K562 (cell line): ENCODE measurements at regions not wholly inside any gene's neighbourhood (a gene's known extent, or its start where the extent isn't known, plus 50 kb on each side); places are given as distances from the start of the nearest gene placed in this dataset.

Source experiments
- ATAC-seq: fragments of 200-7000 bp; cut with Tn5 transposase; 3 replicates; pipeline ENCODE4 v1.9.1; 2020; ENCODE audit warnings: moderate library complexity
- BruUV-seq: library from RNA; stranded (reverse); fragments of 400-500 nt; replicated peaks from 2 replicates; lab custom pipeline; 2021; lab: Mats Ljungman, UMichigan
- CTCF ChIA-PET: fragments of 300-600 bp; formaldehyde crosslinking; extraction: SDS; loops from one replicate; lab custom pipeline; 2021; ENCODE audit warnings: low intra/inter-chr PET ratio; lab: Yijun Ruan, JAX
- POLR2A ChIA-PET: fragments of 300-600, 350-650 bp; sonication (Branson Sonifier 250); formaldehyde crosslinking; extraction: SDS; loops from one replicate; lab custom pipeline; 2021; ENCODE audit warnings: antibody characterized with exemption, inconsistent platforms; lab: Yijun Ruan, JAX
- DNase-seq, 4 experiments: peaks; one replicate each; pipeline versions ENCODE4 v3.0.0 to v3.0.0-alpha.2; 2011 to 2018; ENCODE audit warnings: low spot score in 3 of 4, mixed read lengths in 3 of 4; ENCODE audit errors: extremely low read depth in 1 of 4
- FAIRE-seq: peaks from 2 replicates; lab custom pipeline; 2011; peaks lifted over from hg19 to GRCh38; lab: Jason Lieb, UNC
- H2AFZ ChIP-seq: 2 replicates; pipeline ENCODE4 v1.6.0; 2011; ENCODE audit warnings: low read depth, low read length, control low read depth, inconsistent platforms
- H3K27ac ChIP-seq: fragments of 200-600 bp; 3 replicates; pipeline ENCODE4 v1.8.0; 2011; ENCODE audit warnings: low read depth, mild to moderate bottlenecking, control low read depth, inconsistent platforms, low read length, moderate library complexity, mixed read lengths; ENCODE audit errors: extremely low read depth
- H3K27me3 ChIP-seq, 2 experiments: fragments of 300-600 bp in 1 of 2; 2 replicates in 1 of 2; 3 replicates in 1 of 2; pipeline versions ENCODE4 v1.6.0 to v1.8.0; 2011; ENCODE audit warnings: inconsistent platforms in 2 of 2, low read length in 2 of 2, mild to moderate bottlenecking in 1 of 2, mixed read lengths in 1 of 2, moderate library complexity in 1 of 2; ENCODE audit not compliant: control insufficient read depth in 2 of 2, insufficient read depth in 2 of 2
- H3K36me3 ChIP-seq: fragments of 300-600 bp; 3 replicates; pipeline ENCODE4 v1.8.0; 2011; ENCODE audit warnings: mild to moderate bottlenecking, low read length, inconsistent platforms; ENCODE audit not compliant: control insufficient read depth, insufficient read depth
- H3K4me1 ChIP-seq, 2 experiments: fragments of 200-600 bp in 1 of 2; replicated peaks in 1 of 2; 2 replicates in 1 of 2; 3 replicates in 1 of 2; pipeline versions ENCODE4 v1.5.1 to v1.8.0; 2011; ENCODE audit warnings: inconsistent platforms in 2 of 2, low read length in 2 of 2, mild to moderate bottlenecking in 1 of 2, mixed read lengths in 1 of 2, moderate library complexity in 1 of 2; ENCODE audit not compliant: control insufficient read depth in 2 of 2, insufficient read depth in 2 of 2
- H3K4me2 ChIP-seq: 2 replicates; pipeline ENCODE4 v1.6.1; 2011; ENCODE audit warnings: low read length, control low read depth, inconsistent platforms, mixed read lengths; ENCODE audit not compliant: insufficient read depth
- H3K4me3 ChIP-seq: fragments of 200-600 bp; sonication (generic), shearing (Covaris generic); 2 replicates; pipeline ENCODE4 v1.5.1; 2016; ENCODE audit warnings: control low read depth, inconsistent platforms
- H3K79me2 ChIP-seq: fragments of 200-600 bp; 3 replicates; pipeline ENCODE4 v1.8.0; 2011; ENCODE audit warnings: low read length, inconsistent platforms; ENCODE audit not compliant: control insufficient read depth, insufficient read depth
- H3K9ac ChIP-seq, 2 experiments: 2 replicates each; pipeline versions ENCODE4 v1.6.0 to v1.6.1; 2011; ENCODE audit warnings: low read depth in 2 of 2, low read length in 2 of 2, control low read depth in 1 of 2, inconsistent platforms in 1 of 2, mild to moderate bottlenecking in 1 of 2, mixed read lengths in 1 of 2; ENCODE audit not compliant: insufficient read depth in 1 of 2
- H3K9me1 ChIP-seq: one replicate; pipeline ENCODE4 v1.6.0; 2011; ENCODE audit warnings: inconsistent platforms, mild to moderate bottlenecking, low read length, moderate library complexity; ENCODE audit not compliant: control insufficient read depth, insufficient read depth
- H3K9me3 ChIP-seq: replicated peaks from 2 replicates; pipeline ENCODE4 v1.5.1; 2011; ENCODE audit warnings: low read depth, low read length, inconsistent platforms; ENCODE audit not compliant: control insufficient read depth, insufficient read depth
- H4K20me1 ChIP-seq: replicated peaks from 2 replicates; pipeline ENCODE4 v1.6.1; 2011; ENCODE audit warnings: low read length, inconsistent platforms, mixed read lengths; ENCODE audit not compliant: control insufficient read depth, insufficient read depth
- CBFA2T3 ChIP-seq: fragments of 450-650 bp; IDR thresholded peaks from 2 replicates; pipeline ENCODE4 v1.6.1; 2017
- FOXK2 ChIP-seq, 2 experiments: fragments of 450-650 bp; IDR thresholded peaks in 1 of 2; conservative IDR thresholded peaks in 1 of 2; 2 replicates each; pipeline ENCODE4 v1.6.1; 2016; ENCODE audit warnings: low read depth in 2 of 2, mild to moderate bottlenecking in 1 of 2
- HDAC1 ChIP-seq, 2 experiments: fragments of 450-650 bp; IDR thresholded peaks; 2 replicates each; pipeline ENCODE4 v1.6.1; 2016 to 2017; ENCODE audit warnings: inconsistent platforms in 1 of 2, mild to moderate bottlenecking in 1 of 2, moderate library complexity in 1 of 2
- ILK ChIP-seq: fragments of 450-650 bp; IDR thresholded peaks from 2 replicates; pipeline ENCODE4 v1.6.1; 2016; ENCODE audit warnings: missing genetic modification characterization, low read depth, mild to moderate bottlenecking, missing compliant biosample characterization, moderate library complexity, borderline replicate concordance
- MLLT1 ChIP-seq, 2 experiments: fragments of 450-650 bp; IDR thresholded peaks; 2 replicates each; pipeline ENCODE4 v1.6.1; 2016
- MXI1 ChIP-seq: IDR thresholded peaks from 2 replicates; pipeline ENCODE4 v1.6.1; 2011; ENCODE audit warnings: low read depth, mild to moderate bottlenecking, improper control_type of control experiment, low read length
- RAD51 ChIP-seq: fragments of 450-650 bp; IDR thresholded peaks from 2 replicates; pipeline ENCODE4 v1.7.1; 2016; ENCODE audit warnings: low read depth, mild to moderate bottlenecking, borderline replicate concordance
- U2AF1 ChIP-seq: fragments of 200-400 bp; formaldehyde crosslinking; optimal IDR thresholded peaks from 2 replicates; pipeline ENCODE3; 2017; ENCODE audit warnings: mild to moderate bottlenecking, low read depth, low read length, moderate library complexity
- ZBTB2 ChIP-seq: fragments of 450-650 bp; IDR thresholded peaks from 2 replicates; pipeline ENCODE4 v1.6.1; 2016; ENCODE audit warnings: antibody characterized with exemption
- ZNF134 ChIP-seq: fragments of 250-450 bp; sonication (Bioruptor Pico); conservative IDR thresholded peaks from 2 replicates; pipeline ENCODE4 v1.4.0; 2020
- ZNF282 ChIP-seq: sonication (generic); formaldehyde crosslinking; IDR thresholded peaks from 2 replicates; pipeline ENCODE4 v1.8.1; 2023; ENCODE audit warnings: missing genetic modification reagents
- ZNF717 ChIP-seq: fragments of 250-450 bp; sonication (Bioruptor Pico); IDR thresholded peaks from 2 replicates; pipeline ENCODE4 v1.5.0; 2021
- WGBS: fragments of 100-300 bp; shearing (Covaris generic); methylation state at CpG from one replicate; pipeline ENCODE4 v1.1.6; 2016; ENCODE audit warnings: low coverage, mixed read lengths; ENCODE audit not compliant: insufficient coverage; ENCODE audit errors: missing lambda C conversion rate; 5-methylcytosine and 5-hydroxymethylcytosine counted together
- in situ Hi-C: fragments of 300-500 bp; cut with MboI; formaldehyde crosslinking; loops from 4 replicates; pipeline ENCODE4 v1.15.0; 2018; ENCODE audit warnings: inconsistent platforms, mixed read lengths
- intact Hi-C: fragments of 100-400 bp; cut with micrococcal nuclease; formaldehyde crosslinking; loops from 2 replicates; pipeline ENCODE4 v1.14.2; 2022
- TF ChIP-seq, protein P1 (sequence below): sonication (generic); formaldehyde crosslinking; IDR thresholded peaks from 2 replicates; pipeline ENCODE4 v1.8.1; 2023; ENCODE audit warnings: mild to moderate bottlenecking, missing genetic modification reagents
- TF ChIP-seq, protein P2 (sequence below): fragments of 450-650 bp; formaldehyde crosslinking; IDR thresholded peaks from 2 replicates; pipeline ENCODE4 v1.4.0; 2020; ENCODE audit warnings: mild to moderate bottlenecking

DNA sequence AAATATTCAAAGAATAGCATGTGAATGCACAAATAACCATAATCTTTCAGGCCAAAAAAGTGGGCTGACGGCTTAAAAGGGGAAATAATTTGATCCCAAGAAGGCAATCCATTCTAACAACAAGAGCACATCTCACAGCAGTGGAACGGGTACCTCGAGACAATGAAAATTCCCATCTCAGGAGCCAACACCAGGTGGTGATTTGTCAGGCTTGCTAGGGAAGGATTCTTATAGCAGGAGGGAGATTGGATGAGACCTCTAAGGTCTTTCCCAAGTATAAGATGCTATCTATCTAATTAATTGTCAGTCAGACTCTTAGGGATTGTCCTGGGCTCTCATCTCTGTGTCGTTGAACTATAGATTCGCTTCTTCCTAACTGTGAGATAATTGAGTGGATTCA lies 284.0 kb downstream of the ETS1 start (continued):
- TF ChIP-seq U2AF1 (no peak), HDAC1 (IDR thresholded peaks at IDR 0.05) (no peak)

DNA sequence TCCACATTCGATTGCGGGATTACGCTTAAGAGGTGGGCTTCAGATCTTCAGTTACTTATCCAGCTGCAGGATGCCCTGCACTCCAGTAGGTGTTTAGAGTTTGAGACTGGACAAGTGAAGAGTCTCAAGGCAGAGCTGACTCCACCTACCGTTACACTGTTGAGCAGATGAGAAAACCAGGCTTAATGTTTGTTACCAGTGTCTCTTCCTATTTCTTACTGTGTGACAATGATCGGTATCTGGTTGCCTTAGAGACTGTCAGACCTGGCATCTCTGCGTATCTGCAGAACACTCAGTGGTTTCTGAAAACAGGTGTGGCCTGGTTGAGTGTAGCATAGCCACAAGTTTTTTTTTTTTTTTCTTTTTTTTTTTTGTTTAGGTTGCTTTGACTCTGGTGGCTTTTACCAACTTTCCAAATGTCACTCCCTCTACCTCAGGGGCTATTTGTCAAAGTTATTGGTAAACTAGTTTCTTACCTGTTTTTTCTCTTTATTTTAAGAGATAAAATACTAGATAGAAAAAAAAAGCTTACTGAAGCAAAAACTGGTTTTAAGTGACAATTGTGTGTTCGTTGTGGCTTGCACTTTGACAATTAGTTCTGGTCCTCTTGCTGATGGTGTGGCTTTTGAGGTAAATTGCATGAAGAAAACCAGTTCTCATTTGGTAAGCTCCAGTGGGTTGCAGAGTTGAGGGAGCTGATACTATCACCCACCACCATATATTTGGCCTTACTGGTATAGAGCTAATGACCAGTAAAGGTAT lies 284.8 kb downstream of the ETS1 start:
- no TSS peak for BruUV-seq
- FAIRE-seq (no peak), DNase-seq (no peak), ATAC-seq (no peak)
- Histone ChIP-seq H3K9ac (no peak overlapping the region), H3K27me3 (no peaks in the 10 kb centered on the region), H3K4me1 (no peaks in the 10 kb centered on the region), H3K27ac (no peak overlapping the region), H4K20me1 (no peaks in the 10 kb centered on the region), H3K79me2 (no peaks in the 10 kb centered on the region), H3K9me1 (no peaks in the 10 kb centered on the region), H3K4me2 (no peak overlapping the region), H2AFZ (no peak overlapping the region), H3K36me3 (no peaks in the 10 kb centered on the region), H3K9me3 (no peaks in the 10 kb centered on the region), H3K4me3 (no peak overlapping the region)
- ChIA-PET POLR2A (no interaction called here), CTCF (no interaction called here)
- in situ Hi-C loops (no loop called here), intact Hi-C loops (no loop called here)
- WGBS = 2% methylated on average over 7 of the region's 7 CpGs
- TF ChIP-seq ZBTB2 = no peak
- TF ChIP-seq, protein P1, sequence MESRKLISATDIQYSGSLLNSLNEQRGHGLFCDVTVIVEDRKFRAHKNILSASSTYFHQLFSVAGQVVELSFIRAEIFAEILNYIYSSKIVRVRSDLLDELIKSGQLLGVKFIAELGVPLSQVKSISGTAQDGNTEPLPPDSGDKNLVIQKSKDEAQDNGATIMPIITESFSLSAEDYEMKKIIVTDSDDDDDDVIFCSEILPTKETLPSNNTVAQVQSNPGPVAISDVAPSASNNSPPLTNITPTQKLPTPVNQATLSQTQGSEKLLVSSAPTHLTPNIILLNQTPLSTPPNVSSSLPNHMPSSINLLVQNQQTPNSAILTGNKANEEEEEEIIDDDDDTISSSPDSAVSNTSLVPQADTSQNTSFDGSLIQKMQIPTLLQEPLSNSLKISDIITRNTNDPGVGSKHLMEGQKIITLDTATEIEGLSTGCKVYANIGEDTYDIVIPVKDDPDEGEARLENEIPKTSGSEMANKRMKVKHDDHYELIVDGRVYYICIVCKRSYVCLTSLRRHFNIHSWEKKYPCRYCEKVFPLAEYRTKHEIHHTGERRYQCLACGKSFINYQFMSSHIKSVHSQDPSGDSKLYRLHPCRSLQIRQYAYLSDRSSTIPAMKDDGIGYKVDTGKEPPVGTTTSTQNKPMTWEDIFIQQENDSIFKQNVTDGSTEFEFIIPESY (CRISPR knock-in tag) = no peak
- TF ChIP-seq ZNF134 (CRISPR knock-in tag) = no peak
- no peak for TF ChIP-seq ZNF717 (CRISPR knock-in tag)
- no peak for TF ChIP-seq MXI1
- TF ChIP-seq CBFA2T3 = no peak
- TF ChIP-seq ZNF282 (CRISPR knock-in tag) = no peak
- no peak for TF ChIP-seq RAD51
- no peak for TF ChIP-seq ILK
- TF ChIP-seq, protein P2, sequence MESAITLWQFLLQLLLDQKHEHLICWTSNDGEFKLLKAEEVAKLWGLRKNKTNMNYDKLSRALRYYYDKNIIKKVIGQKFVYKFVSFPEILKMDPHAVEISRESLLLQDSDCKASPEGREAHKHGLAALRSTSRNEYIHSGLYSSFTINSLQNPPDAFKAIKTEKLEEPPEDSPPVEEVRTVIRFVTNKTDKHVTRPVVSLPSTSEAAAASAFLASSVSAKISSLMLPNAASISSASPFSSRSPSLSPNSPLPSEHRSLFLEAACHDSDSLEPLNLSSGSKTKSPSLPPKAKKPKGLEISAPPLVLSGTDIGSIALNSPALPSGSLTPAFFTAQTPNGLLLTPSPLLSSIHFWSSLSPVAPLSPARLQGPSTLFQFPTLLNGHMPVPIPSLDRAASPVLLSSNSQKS (CRISPR knock-in tag) = no peak
- no peak for TF ChIP-seq FOXK2 (conservative IDR thresholded peaks at IDR 0.05 in 1 of 2, IDR thresholded peaks at IDR 0.05 in 1 of 2; ENCODE audit: low read depth in 2 of 2)
- TF ChIP-seq MLLT1 (IDR thresholded peaks at IDR 0.05) = no peak
